ENCODE measurements at regions not wholly inside any gene's neighbourhood (a gene's known extent, or its start where the extent isn't known, plus 50 kb on each side); places are given as distances from the start of the nearest gene placed in this dataset.

- Histone ChIP-seq H3K36me3 (ENCODE audit: insufficient read depth, low read length) (no peaks in the 10 kb centered on the region), H2AFZ (ENCODE audit: low read depth, low read length) (no peak overlapping the region), H3K4me2 (ENCODE audit: low read length) (no peak overlapping the region), H3K9me3 (ENCODE audit: low read length) (no peaks in the 10 kb centered on the region), H3K9me2 (ENCODE audit: insufficient read depth, low read length) (no peaks in the 10 kb centered on the region), H3K27me3 (ENCODE audit: insufficient read depth, low read depth, low read length) (no peaks in the 10 kb centered on the region), H3K4me3 (ENCODE audit: low read length) (no peak overlapping the region), H3K27ac (ENCODE audit: low read length) (no peak overlapping the region), H3F3A (ENCODE audit: insufficient read depth, low read length, poor library complexity, severe bottlenecking) (no peaks in the 10 kb centered on the region), H3K9ac (ENCODE audit: low read length) (no peak overlapping the region), H4K20me1 (ENCODE audit: insufficient read depth) (no peaks in the 10 kb centered on the region), H3K79me2 (replicated peaks; ENCODE audit: insufficient read depth, low read length) (no peaks in the 10 kb centered on the region)
- TF ChIP-seq MXI1 (conservative IDR thresholded peaks at IDR 0.05; ENCODE audit: poor library complexity, severe bottlenecking) (no peak), CTCF (IDR thresholded peaks at IDR 0.05; ENCODE audit: poor library complexity, severe bottlenecking) (peak; percentile 20)
Measured at GRCh38 chr5:34452170-34452828, 203.8 kb upstream of the RAI14 start.

- Histone ChIP-seq H2AFZ (ENCODE audit: low read depth, low read length) (no peak overlapping the region), H3F3A (ENCODE audit: insufficient read depth, low read length, poor library complexity, severe bottlenecking) (no peaks in the 10 kb centered on the region), H3K79me2 (replicated peaks; ENCODE audit: insufficient read depth, low read length) (no peaks in the 10 kb centered on the region), H3K4me2 (ENCODE audit: low read length) (no peak overlapping the region), H4K20me1 (ENCODE audit: insufficient read depth) (no peaks in the 10 kb centered on the region), H3K9me3 (ENCODE audit: low read length) (no peaks in the 10 kb centered on the region), H3K27me3 (ENCODE audit: insufficient read depth, low read depth, low read length) (no peaks in the 10 kb centered on the region), H3K9me2 (ENCODE audit: insufficient read depth, low read length) (no peaks in the 10 kb centered on the region), H3K36me3 (ENCODE audit: insufficient read depth, low read length) (no peaks in the 10 kb centered on the region), H3K27ac (ENCODE audit: low read length) (no peak overlapping the region), H3K4me3 (ENCODE audit: low read length) (no peak overlapping the region), H3K9ac (ENCODE audit: low read length) (no peak overlapping the region)
- no peak for TF ChIP-seq CTCF (IDR thresholded peaks at IDR 0.05; ENCODE audit: poor library complexity, severe bottlenecking)
- TF ChIP-seq TAF1 (IDR thresholded peaks at IDR 0.05; ENCODE audit: low read depth) = no peak
- TF ChIP-seq EP300 (conservative IDR thresholded peaks at IDR 0.05; ENCODE audit: poor library complexity, severe bottlenecking) = no peak
- TF ChIP-seq POLR2AphosphoS5 (IDR thresholded peaks at IDR 0.05) = no peak
- no peak for TF ChIP-seq RAD21 (conservative IDR thresholded peaks at IDR 0.05)
- no peak for TF ChIP-seq EZH2 (IDR thresholded peaks at IDR 0.05; ENCODE audit: borderline replicate concordance, insufficient read depth, low read length, poor library complexity, severe bottlenecking)
- no peak for TF ChIP-seq MXI1 (conservative IDR thresholded peaks at IDR 0.05; ENCODE audit: poor library complexity, severe bottlenecking)
- TF ChIP-seq SMC3 (conservative IDR thresholded peaks at IDR 0.05; ENCODE audit: poor library complexity) = no peak
Measured at GRCh38 chr5:34455098-34455497, 201.0 kb upstream of the RAI14 start.

- H3K9me2 ChIP-seq (ENCODE audit: insufficient read depth, low read length) = no peaks in the 10 kb centered on the region
- H4K20me1 ChIP-seq (ENCODE audit: insufficient read depth) = no peaks in the 10 kb centered on the region
- TF ChIP-seq TAF1 (IDR thresholded peaks at IDR 0.05; ENCODE audit: low read depth) (no peak), EP300 (conservative IDR thresholded peaks at IDR 0.05; ENCODE audit: poor library complexity, severe bottlenecking) (no peak), SMC3 (conservative IDR thresholded peaks at IDR 0.05; ENCODE audit: poor library complexity) (no peak), RAD21 (conservative IDR thresholded peaks at IDR 0.05) (no peak), REST (IDR thresholded peaks at IDR 0.05; ENCODE audit: borderline replicate concordance) (no peak), POLR2AphosphoS5 (IDR thresholded peaks at IDR 0.05) (no peak), CTCF (IDR thresholded peaks at IDR 0.05; ENCODE audit: poor library complexity, severe bottlenecking) (no peak), EZH2 (IDR thresholded peaks at IDR 0.05; ENCODE audit: borderline replicate concordance, insufficient read depth, low read length, poor library complexity, severe bottlenecking) (no peak)
- H3K27me3 ChIP-seq (ENCODE audit: insufficient read depth, low read depth, low read length) = no peaks in the 10 kb centered on the region
- no peaks in the 10 kb centered on the region for H3K36me3 ChIP-seq (ENCODE audit: insufficient read depth, low read length)
- H3K4me2 ChIP-seq (ENCODE audit: low read length) = no peak overlapping the region
- no peak overlapping the region for H2AFZ ChIP-seq (ENCODE audit: low read depth, low read length)
- no peak overlapping the region for H3K9ac ChIP-seq (ENCODE audit: low read length)
- H3K4me3 ChIP-seq (ENCODE audit: low read length) = no peak overlapping the region
- no peaks in the 10 kb centered on the region for H3F3A ChIP-seq (ENCODE audit: insufficient read depth, low read length, poor library complexity, severe bottlenecking)
- H3K9me3 ChIP-seq (ENCODE audit: low read length) = no peaks in the 10 kb centered on the region
- H3K27ac ChIP-seq (ENCODE audit: low read length) = no peak overlapping the region
- no peaks in the 10 kb centered on the region for H3K79me2 ChIP-seq (replicated peaks; ENCODE audit: insufficient read depth, low read length)
Measured at GRCh38 chr5:34459908-34460307, 196.2 kb upstream of the RAI14 start.

All from neural cell (in vitro differentiated cells).